GM21515 (cell line): ENCODE measurements at regions not wholly inside any gene's neighbourhood (a gene's known extent, or its start where the extent isn't known, plus 50 kb on each side); places are given as distances from the start of the nearest gene placed in this dataset.

Source experiments
- ATAC-seq: cut with Tn5 transposase; IDR thresholded peaks from one replicate; pipeline ENCODE4 v1.9.1; 2021; ENCODE audit not compliant: unreplicated experiment

DNA sequence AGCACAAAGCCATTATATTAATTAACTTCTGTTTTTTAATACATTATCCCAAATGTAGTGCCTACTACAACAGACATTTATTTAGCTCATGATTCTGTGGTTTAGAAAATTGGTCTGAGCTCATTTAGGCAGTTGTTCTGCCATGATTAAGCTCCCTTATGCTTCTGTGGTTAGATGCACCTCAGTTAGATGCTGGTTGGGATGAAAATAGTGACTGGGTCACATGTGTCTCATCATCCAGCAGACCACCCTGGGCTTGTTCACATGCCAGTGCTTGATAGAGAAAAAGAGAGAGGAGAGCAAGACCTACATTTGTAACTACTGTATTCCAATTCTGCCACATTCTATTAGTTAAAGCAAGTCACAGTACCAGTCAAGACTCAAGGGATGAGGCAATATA lies 376.4 kb upstream of the GNPDA2 start:
- ATAC-seq: no peak

GRCh38 chr4:45100956-45101818 lies 374.8 kb upstream of the GNPDA2 start:
- no peak for ATAC-seq

- no peak for ATAC-seq
Measured at GRCh38 chr4:45099471-45099870, 373.1 kb upstream of the GNPDA2 start.

DNA sequence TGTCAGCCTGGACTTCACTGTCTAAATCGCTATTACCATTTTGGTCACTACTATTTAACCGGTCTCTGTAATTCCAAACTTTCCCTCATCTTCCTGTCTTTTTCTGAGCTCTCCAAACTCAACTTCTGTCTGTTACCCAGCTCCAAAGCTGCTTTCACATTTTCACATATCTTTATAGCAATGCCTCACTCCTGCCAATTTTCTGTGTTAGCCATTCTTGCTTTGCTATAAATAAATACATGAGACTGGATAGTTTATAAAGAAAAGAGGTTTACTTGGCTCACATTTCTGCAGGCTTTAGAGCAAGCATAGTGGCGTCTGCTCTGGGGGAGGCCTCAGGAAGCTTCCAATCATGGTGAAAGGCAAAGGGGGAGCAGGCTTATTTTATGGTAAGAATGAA lies 368.3 kb upstream of the GNPDA2 start:
- no peak for ATAC-seq

GRCh38 chr4:45082101-45082500 lies 355.7 kb upstream of the GNPDA2 start:
- no peak for ATAC-seq

GRCh38 chr4:45079616-45080015 lies 353.3 kb upstream of the GNPDA2 start:
- ATAC-seq: no peak

DNA sequence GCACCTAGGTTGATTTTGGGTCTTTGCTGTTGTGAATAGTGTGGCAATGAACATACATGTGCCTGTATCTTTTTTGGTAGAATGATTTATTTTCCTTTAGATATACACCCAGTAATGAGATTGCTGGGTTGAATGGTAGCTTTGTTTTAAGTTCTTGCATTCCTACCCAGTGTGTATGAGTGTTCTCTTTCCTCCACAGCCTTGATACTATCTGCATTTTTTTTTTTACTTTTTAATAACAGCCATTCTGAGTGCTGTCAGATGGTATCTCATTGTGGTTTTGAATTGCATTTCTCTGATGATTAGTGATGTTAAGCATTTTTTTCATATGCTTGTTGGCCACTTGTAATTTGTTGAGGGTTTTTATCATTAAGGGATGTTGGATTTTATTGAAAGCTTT lies 351.8 kb upstream of the GNPDA2 start:
- ATAC-seq: no peak

DNA sequence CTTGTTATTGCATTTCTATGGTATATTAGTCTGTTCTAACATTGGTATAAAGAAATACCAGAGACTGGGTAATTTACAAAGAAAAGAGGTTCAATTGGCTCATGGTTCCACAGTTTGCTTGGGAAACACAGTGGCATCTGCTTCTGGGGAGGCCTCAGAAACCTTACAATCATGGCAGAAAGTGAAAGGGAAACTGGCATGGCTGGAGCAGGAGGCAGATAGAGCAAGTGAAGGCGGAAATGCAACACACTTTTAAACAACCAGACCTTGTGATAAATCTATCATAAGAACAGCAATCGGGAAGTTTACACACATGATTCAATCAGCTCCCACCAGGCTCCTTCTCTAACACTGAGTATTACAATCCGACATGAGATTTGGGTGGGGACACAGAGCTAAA lies 346.6 kb upstream of the GNPDA2 start:
- ATAC-seq: no peak

DNA sequence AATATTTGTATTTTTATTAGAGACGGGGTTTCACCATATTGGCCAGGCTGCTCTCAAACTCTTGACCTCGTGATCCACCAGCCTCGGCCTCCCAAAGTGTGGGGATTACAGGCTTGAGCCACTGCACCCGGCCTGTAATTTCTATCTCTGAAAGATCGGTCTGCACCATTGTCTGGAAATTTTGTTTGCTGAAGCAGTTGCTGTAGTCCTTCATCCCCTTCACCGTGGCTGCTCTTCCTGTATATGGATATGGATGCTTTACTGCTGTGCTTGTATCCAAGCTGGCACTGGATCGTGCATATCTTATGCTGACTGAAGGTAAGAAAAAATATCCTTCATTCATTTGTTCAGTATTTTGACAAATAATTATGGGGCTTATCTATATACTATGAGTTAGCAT lies 338.4 kb upstream of the GNPDA2 start:
- no peak for ATAC-seq

- no peak for ATAC-seq
Measured at GRCh38 chr4:45063696-45064095, 337.3 kb upstream of the GNPDA2 start.

DNA sequence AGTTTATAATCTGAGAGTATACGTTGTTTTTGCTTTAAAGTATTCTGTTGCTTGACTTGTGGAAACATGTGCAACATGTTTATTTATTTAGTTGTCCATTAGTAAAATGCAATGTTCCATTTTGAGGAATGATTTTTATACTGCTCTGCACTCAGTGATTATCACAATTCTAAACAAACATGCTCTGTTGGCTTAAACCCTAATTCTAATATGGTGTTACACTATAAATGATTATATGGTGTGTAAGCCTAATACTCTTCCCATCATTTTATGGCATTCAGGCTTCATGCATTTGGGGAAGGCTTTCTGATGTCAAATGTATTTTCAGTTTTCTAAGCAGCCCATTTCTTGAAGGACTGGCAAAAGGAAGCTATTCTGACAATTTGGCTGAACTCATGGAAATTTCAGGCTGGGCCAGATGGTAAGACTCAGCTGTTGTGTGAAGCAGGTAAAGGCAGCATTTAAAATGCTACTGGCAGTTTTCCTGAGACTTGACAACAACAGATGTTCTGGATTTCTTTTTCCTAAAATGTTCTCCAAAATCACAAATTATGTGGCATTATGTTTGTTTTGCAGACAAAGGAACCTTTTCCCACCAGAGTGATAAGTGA lies 336.7 kb upstream of the GNPDA2 start:
- ATAC-seq: no peak

DNA sequence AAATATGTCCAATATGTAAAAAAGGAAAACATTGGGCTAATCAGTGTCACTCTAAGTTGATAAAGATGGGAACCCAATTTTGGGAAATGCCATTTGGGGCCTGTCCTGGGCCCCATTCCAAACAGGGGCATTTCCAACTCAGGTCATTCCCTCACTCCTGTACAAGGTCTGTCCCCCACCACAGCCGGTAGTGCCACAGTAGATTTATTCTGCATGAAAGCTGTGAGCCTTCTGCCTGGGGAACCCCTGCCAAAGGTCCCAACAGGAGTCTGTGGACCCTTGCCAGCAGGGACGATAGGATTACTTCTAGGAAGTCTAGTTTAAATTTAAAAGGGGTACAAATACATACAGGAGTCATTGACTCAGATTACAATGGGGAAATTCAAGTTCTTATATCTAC lies 317.6 kb upstream of the GNPDA2 start:
- no peak for ATAC-seq

- no peak for ATAC-seq
Measured at GRCh38 chr4:45036677-45037076, 310.3 kb upstream of the GNPDA2 start.

- ATAC-seq: no peak
Measured at GRCh38 chr4:45033676-45034419, 307.5 kb upstream of the GNPDA2 start.

- ATAC-seq: no peak
Measured at GRCh38 chr4:45030059-45030458, 303.7 kb upstream of the GNPDA2 start.

DNA sequence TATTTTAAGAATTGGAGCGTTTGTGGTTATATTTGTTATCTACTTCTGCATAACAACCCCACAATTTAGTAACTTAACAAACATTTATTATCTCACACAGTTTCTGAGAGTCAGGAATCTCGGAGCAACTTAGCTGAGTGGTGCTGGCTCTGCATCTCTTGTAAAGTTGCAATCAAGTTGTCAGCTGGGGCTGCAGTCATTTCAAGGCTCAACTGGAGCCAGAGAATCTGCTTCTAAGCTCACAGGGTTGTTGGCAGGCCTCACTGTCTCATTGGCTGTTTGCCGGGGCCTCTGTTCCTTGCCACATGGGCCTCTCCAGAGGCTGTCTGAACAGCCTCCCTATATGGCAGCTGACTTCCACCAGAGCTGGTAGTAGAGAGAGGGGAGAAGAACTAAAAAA lies 281.2 kb upstream of the GNPDA2 start:
- ATAC-seq: no peak

DNA sequence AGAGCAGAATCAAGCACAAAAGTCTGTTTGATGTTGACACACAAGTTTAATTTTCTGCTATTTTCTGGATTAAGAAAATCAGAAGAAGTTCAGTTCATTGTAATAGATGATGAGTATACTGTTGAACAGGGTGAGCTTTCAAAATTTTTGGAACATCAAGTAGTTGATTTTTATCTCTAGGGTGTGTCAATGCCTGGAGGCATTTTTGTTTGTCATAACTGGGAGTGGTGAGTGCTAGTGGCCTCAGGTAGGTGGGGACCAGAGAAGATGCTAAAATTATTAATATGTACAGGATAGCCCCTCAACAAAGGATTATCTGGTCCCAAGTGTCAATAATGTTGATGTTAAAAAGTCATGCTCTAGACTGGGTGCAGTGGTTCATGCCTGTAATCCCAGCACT lies 279.7 kb upstream of the GNPDA2 start:
- no peak for ATAC-seq

DNA sequence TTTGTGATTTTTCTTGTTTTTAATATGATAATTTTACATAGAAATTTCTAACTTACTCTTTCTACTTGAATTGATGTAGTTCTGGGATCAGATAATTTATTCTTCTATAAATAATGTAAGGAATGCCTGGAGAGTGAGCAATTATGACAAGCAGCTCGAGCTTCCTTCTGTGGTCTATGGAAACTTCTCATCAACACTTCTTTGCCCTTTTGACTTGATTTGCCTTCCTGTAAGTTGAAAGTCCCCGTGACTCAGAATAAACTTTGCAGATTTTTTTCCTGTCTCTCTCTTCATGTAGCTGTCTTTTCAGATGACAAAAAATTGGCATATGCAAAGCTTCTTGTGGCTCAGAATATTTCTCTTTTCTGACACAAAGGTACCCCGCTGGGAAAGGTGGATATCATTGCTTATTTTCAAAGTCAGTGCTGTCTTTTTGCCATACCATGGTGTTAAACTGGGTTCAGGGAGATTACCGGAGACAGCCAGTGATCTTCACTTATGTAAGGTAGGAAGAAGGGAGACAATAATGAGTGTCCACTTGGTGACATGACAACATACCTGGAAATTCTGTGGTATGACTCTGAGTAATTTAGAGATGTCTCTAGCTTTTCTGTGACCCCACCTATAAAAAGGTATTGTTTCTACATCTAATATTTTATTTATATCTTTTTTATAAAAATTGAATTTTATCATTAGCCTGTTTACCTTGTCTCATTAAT lies 278.6 kb upstream of the GNPDA2 start:
- ATAC-seq: no peak

DNA sequence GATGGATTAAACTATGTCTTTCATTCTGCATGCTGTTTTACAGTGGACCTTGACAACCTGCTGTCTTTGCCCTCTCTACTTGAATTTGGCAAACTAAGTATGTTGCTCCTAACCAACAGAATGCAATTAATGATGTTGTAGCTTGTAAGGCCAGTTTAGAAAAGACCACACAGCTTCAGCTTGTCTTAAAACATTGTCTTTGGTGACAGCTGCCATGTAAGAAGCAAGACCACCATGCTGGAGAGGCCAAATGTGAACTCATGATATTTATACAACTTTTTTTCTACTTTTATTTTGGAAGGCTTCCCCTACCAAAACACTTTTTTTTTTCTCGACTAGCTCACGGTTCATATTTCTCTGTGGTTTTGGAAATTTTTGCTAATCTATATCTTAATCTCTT lies 278.0 kb upstream of the GNPDA2 start:
- ATAC-seq: no peak

DNA sequence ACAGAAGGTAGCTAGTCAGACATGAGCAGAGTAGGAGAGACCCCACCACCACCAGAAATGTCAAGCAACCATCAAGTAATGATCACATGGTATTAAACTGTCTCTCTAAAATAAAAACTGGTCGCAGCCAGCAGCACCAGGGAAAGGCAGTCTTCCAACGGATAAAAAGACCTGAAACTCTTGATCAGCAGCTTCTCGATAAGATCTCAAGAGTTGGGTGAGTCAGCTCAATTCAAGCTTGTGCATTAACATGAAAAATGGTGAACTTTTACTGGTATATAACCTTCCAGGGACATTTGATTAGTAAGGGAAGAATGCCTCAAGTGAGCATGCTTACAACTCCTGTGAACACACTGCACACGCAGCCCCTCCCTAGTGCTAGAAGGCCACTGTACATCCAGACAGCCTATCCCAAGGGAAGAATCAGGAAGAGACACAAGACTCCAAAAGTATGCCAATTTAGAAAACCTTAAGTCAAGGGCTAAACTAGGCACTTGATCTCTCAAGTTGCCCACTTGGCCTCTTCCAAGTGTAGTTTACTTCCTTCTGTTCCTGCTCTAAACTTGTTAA lies 270.0 kb upstream of the GNPDA2 start:
- no peak for ATAC-seq

DNA sequence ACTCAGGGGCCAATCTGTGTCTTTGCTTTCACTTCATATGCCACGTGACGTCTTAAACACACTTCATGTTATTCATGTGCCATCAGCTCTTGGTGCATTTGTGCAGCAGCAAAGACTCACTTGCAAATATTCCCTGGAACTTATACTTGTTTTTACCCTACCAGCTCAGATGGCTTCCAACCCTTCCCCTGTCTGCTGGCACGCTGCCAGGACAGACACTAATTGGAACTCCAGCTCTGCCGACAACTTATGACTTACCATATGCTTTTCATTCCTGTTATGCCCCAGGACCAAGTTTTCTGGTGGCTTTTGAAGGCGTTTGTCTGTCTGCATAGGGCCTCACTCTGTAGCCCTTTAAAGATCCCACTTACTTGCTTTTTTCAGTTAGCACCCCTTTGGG lies 261.7 kb upstream of the GNPDA2 start:
- no peak for ATAC-seq
